HFFc6 (cell line): ENCODE measurements at regions not wholly inside any gene's neighbourhood (a gene's known extent, or its start where the extent isn't known, plus 50 kb on each side); places are given as distances from the start of the nearest gene placed in this dataset.

Source experiments
- DNase-seq: peaks from one replicate; pipeline ENCODE4 v3.0.0-alpha.2; 2018
- H3K27ac Mint-ChIP-seq: 2 replicates; pipeline ENCODE4 v1.8.0; 2020; ENCODE audit warnings: mild to moderate bottlenecking, mixed read lengths
- H3K27me3 Mint-ChIP-seq: 2 replicates; pipeline ENCODE4 v1.8.0; 2021; ENCODE audit warnings: mild to moderate bottlenecking, moderate library complexity, mixed read lengths; ENCODE audit not compliant: insufficient read depth
- H3K36me3 Mint-ChIP-seq: 2 replicates; pipeline ENCODE4 v1.8.0; 2021; ENCODE audit warnings: low read depth, mixed read lengths
- H3K4me1 Mint-ChIP-seq: 2 replicates; pipeline ENCODE4 v1.8.0; 2020; ENCODE audit warnings: low read depth, mixed read lengths
- H3K4me3 Mint-ChIP-seq: 2 replicates; pipeline ENCODE4 v1.8.0; 2020; ENCODE audit warnings: mild to moderate bottlenecking, moderate library complexity, mixed read lengths
- H3K9me3 Mint-ChIP-seq: 2 replicates; pipeline ENCODE4 v1.8.0; 2020; ENCODE audit warnings: mild to moderate bottlenecking, mixed read lengths
- TF ChIP-seq, protein P1 (sequence below): fragments of 200-600 bp; sonication (generic); IDR thresholded peaks from 2 replicates; pipeline ENCODE4 v1.5.0; 2021; ENCODE audit warnings: antibody characterized with exemption, mild to moderate bottlenecking

DNA sequence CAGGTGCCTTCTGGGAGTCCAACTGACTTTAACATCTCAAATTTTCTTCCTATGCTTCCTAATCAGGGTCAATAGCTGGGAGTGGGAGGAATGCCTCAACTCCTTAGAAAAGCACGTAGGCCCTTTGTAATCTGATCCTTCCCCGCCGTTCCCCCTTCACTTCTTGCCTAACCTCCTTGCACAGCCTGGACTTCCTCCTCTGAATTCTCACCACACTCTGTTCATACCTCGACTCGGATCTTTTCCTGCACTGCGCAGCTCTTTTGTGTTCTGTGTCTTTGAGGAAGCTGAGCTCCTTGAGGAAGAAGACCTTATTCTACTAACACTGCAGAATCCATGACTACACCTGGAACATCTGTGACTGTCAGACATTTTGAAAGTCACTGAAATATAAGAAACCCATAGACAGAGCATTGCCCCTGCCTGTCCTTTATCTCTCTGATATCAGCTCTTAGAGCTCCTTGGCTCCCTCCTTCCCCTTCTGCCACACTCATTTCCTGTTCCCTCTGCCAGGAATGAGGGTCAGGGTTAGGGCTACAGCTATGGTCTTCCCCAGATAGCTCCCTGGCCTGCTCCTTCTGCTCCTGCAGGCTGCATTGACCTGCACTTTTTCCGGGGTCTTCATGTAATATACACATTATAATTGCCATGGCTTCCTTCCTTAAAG is 140.2 kb upstream of the LDB2 start:
- TF ChIP-seq, protein P1, sequence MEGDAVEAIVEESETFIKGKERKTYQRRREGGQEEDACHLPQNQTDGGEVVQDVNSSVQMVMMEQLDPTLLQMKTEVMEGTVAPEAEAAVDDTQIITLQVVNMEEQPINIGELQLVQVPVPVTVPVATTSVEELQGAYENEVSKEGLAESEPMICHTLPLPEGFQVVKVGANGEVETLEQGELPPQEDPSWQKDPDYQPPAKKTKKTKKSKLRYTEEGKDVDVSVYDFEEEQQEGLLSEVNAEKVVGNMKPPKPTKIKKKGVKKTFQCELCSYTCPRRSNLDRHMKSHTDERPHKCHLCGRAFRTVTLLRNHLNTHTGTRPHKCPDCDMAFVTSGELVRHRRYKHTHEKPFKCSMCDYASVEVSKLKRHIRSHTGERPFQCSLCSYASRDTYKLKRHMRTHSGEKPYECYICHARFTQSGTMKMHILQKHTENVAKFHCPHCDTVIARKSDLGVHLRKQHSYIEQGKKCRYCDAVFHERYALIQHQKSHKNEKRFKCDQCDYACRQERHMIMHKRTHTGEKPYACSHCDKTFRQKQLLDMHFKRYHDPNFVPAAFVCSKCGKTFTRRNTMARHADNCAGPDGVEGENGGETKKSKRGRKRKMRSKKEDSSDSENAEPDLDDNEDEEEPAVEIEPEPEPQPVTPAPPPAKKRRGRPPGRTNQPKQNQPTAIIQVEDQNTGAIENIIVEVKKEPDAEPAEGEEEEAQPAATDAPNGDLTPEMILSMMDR: no peak
- Mint-ChIP-seq H3K4me1 (peaks cover 26% of the 10 kb centered on the region), H3K4me3 (no peak overlapping the region), H3K27me3 (no peaks in the 10 kb centered on the region), H3K36me3 (no peaks in the 10 kb centered on the region), H3K9me3 (no peaks in the 10 kb centered on the region), H3K27ac (no peak overlapping the region)
- no peak for DNase-seq

DNA sequence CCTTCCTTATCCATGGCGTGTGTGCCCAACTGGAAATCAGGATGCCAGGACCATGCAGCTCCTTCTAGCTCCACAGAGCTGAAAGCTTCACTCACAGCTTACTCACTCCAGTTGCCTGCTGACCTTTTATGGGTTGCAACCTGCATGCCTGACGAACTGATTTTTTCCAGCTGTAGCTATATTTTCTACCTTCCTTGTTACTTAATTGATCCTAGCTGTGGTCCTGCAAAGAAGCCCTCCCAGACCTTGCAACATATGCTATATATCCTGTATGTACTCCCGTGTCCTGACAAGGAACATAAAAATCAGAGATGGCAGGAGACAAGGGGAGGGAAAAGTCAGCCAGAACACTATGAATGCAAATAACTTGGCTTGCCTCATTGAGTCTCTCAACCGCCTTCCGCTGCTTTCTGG is 135.3 kb upstream of the LDB2 start:
- Mint-ChIP-seq H3K27ac (peak overlapping the region; percentile 59; the same call in 1 of the 2 replicates), H3K4me3 (no peak overlapping the region), H3K9me3 (peaks cover 5% of the 10 kb centered on the region), H3K27me3 (no peaks in the 10 kb centered on the region; the same call in 1 of the 2 replicates), H3K4me1 (peaks cover 71% of the 10 kb centered on the region), H3K36me3 (peaks cover 20% of the 10 kb centered on the region)
- TF ChIP-seq, protein P1: no peak
- no peak for DNase-seq

DNA sequence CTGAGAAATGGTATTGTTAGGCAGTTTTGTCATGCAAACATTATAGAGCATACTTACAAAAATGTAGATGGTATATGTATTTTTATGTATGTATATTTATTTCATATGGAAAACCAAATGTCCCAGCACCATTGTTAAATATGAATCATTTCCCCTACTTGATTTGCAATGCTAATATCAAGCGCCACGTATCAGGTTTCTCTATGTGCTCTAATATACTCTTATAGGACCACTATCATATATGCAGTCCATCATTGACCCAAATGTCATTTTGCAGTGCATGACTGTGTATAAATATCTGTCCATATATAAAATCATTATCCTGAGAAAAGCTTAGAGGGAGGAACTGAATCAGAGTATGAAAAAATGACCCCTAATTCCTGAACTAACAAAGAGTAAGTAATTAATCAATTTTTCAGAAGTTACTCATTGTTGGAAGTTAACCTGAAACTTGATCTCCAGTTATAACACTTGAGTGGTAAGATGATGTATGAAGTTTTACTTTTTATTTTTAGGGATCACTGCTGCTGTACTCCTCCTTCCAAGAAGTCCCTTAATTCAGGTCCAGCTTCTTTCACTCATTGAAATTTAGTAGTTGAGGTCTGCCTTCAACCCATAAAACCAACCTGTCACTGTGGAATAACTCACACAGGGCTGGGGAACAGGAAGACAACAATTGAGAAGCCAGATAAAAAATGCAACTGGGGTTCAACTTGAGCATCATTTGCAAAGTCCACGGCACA is 134.8 kb upstream of the LDB2 start:
- no peaks in the 10 kb centered on the region; the same call in 1 of the 2 replicates for H3K27me3 Mint-ChIP-seq
- peaks cover 20% of the 10 kb centered on the region for H3K36me3 Mint-ChIP-seq
- no peak overlapping the region for H3K4me3 Mint-ChIP-seq
- H3K4me1 Mint-ChIP-seq: peaks cover 72% of the 10 kb centered on the region
- peaks cover 5% of the 10 kb centered on the region for H3K9me3 Mint-ChIP-seq
- peak overlapping the region; percentile 59 for H3K27ac Mint-ChIP-seq
- TF ChIP-seq, protein P1: no peak
- DNase-seq: no peak

DNA sequence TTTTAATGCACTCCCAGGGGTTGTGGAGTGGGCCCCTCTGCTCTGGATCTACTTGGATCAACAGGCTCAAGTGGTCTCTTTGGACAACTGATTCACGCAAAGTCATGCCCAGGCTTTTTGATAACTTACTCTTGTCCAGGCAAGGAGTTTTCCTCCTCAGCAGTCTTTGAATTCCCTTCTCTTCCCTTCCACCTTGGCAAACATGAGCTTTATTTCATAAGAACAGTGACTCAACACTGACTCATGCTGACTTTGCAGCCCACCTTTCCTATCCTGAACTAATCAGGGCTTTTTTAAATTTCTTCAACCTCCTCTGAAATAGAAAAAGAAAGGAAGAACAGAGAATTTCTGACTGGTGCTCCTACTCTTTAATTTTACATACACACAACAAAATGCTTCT is 132.1 kb upstream of the LDB2 start:
- TF ChIP-seq, protein P1: no peak
- DNase-seq: peak; percentile 82
- H3K27me3 Mint-ChIP-seq: no peaks in the 10 kb centered on the region; the same call in 1 of the 2 replicates
- peaks cover 92% of the 10 kb centered on the region for H3K4me1 Mint-ChIP-seq
- peak overlapping the region; percentile 52 for H3K4me3 Mint-ChIP-seq
- peaks cover 10% of the 10 kb centered on the region for H3K9me3 Mint-ChIP-seq
- H3K36me3 Mint-ChIP-seq: peaks cover 25% of the 10 kb centered on the region
- peak overlapping the region; percentile 94 for H3K27ac Mint-ChIP-seq

DNA sequence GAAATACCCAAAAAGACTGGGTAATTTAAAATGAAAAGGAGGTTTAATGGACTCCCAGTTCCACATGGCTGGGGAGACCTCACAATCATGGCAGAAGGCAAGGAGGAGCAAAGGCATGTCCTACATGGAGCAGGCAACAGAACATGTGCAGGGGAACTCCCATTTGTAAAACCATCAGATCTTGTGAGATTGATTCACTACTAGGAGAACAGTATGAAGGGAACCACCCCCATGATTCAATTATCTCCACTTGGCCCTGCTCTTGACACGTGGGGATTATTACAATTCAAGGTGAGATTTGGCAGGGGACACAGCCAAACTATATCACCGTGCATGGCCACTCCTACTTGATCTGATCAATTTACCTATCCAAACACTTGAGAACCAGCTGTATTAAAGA is 131.5 kb upstream of the LDB2 start:
- DNase-seq: no peak
- TF ChIP-seq, protein P1: no peak
- Mint-ChIP-seq H3K36me3 (peaks cover 25% of the 10 kb centered on the region), H3K27ac (peak overlapping the region; percentile 94), H3K27me3 (no peaks in the 10 kb centered on the region; the same call in 1 of the 2 replicates), H3K4me3 (peak overlapping the region; percentile 52; the same call in 1 of the 2 replicates), H3K9me3 (peaks cover 10% of the 10 kb centered on the region), H3K4me1 (peaks cover 89% of the 10 kb centered on the region)
